ENCODE measurements at regions not wholly inside any gene's neighbourhood (a gene's known extent, or its start where the extent isn't known, plus 50 kb on each side); places are given as distances from the start of the nearest gene placed in this dataset.

- TF ChIP-seq EZH2phosphoT487 (IDR thresholded peaks at IDR 0.05; ENCODE audit: low read depth) (no peak), CTCF (IDR thresholded peaks at IDR 0.05; ENCODE audit: low read depth, low read length) (no peak)
- H3K36me3 ChIP-seq (replicated peaks; ENCODE audit: low read depth, low read length) = no peaks in the 10 kb centered on the region
Observed at GRCh38 chr7:42400961-42401360, 164.0 kb upstream of the GLI3 start.

GRCh38 chr7:42400211-42400772, 163.3 kb upstream of the GLI3 start:
- Histone ChIP-seq H3K4me3 (ENCODE audit: low read length) (no peak overlapping the region), H3K27ac (ENCODE audit: low read length) (no peak overlapping the region), H3K9me3 (ENCODE audit: insufficient read depth, low read length) (no peaks in the 10 kb centered on the region), H3K4me1 (ENCODE audit: low read length) (no peaks in the 10 kb centered on the region), H3K27me3 (ENCODE audit: low read depth, low read length) (no peaks in the 10 kb centered on the region; the same call in 1 of the 2 replicates), H2AFZ (ENCODE audit: low read depth, low read length) (no peak overlapping the region), H3K4me2 (ENCODE audit: low read length) (no peak overlapping the region), H3K79me2 (ENCODE audit: low read length) (no peaks in the 10 kb centered on the region), H4K20me1 (ENCODE audit: insufficient read depth, low read length) (no peaks in the 10 kb centered on the region), H3K9ac (ENCODE audit: low read length) (no peak overlapping the region), H3K36me3 (replicated peaks; ENCODE audit: low read depth, low read length) (no peaks in the 10 kb centered on the region)
- no peak for TF ChIP-seq CTCF (IDR thresholded peaks at IDR 0.05; ENCODE audit: low read depth, low read length)
- TF ChIP-seq EZH2phosphoT487 (IDR thresholded peaks at IDR 0.05; ENCODE audit: low read depth) = no peak

More at GRCh38 chr7:42400961-42401360, 164.0 kb upstream of the GLI3 start:
- Histone ChIP-seq H3K4me1 (ENCODE audit: low read length) (no peaks in the 10 kb centered on the region), H3K27me3 (ENCODE audit: low read depth, low read length) (no peaks in the 10 kb centered on the region; the same call in 1 of the 2 replicates), H3K79me2 (ENCODE audit: low read length) (no peaks in the 10 kb centered on the region), H3K9me3 (ENCODE audit: insufficient read depth, low read length) (no peaks in the 10 kb centered on the region), H3K27ac (ENCODE audit: low read length) (no peak overlapping the region), H4K20me1 (ENCODE audit: insufficient read depth, low read length) (no peaks in the 10 kb centered on the region), H3K4me3 (ENCODE audit: low read length) (no peak overlapping the region), H3K4me2 (ENCODE audit: low read length) (no peak overlapping the region), H3K9ac (ENCODE audit: low read length) (no peak overlapping the region), H2AFZ (ENCODE audit: low read depth, low read length) (no peak overlapping the region)

- H4K20me1 ChIP-seq (ENCODE audit: insufficient read depth, low read length) = no peaks in the 10 kb centered on the region
Observed at GRCh38 chr7:42395607-42396006, 158.6 kb upstream of the GLI3 start.

GRCh38 chr7:42392826-42393225, 155.8 kb upstream of the GLI3 start:
- Histone ChIP-seq H2AFZ (ENCODE audit: low read depth, low read length) (no peak overlapping the region), H3K4me2 (ENCODE audit: low read length) (no peak overlapping the region), H4K20me1 (ENCODE audit: insufficient read depth, low read length) (no peaks in the 10 kb centered on the region), H3K27me3 (ENCODE audit: low read depth, low read length) (0 out of 2 replicates have a peak, but pooled peaks cover 3% of the 10 kb centered on the region), H3K79me2 (ENCODE audit: low read length) (no peaks in the 10 kb centered on the region), H3K27ac (ENCODE audit: low read length) (no peak overlapping the region), H3K4me3 (ENCODE audit: low read length) (no peak overlapping the region), H3K9me3 (ENCODE audit: insufficient read depth, low read length) (no peaks in the 10 kb centered on the region), H3K9ac (ENCODE audit: low read length) (no peak overlapping the region), H3K36me3 (replicated peaks; ENCODE audit: low read depth, low read length) (no peaks in the 10 kb centered on the region), H3K4me1 (ENCODE audit: low read length) (no peaks in the 10 kb centered on the region)
- TF ChIP-seq EZH2phosphoT487 (IDR thresholded peaks at IDR 0.05; ENCODE audit: low read depth) (no peak), CTCF (IDR thresholded peaks at IDR 0.05; ENCODE audit: low read depth, low read length) (no peak)

More at GRCh38 chr7:42395607-42396006, 158.6 kb upstream of the GLI3 start:
- no peaks in the 10 kb centered on the region for H3K9me3 ChIP-seq (ENCODE audit: insufficient read depth, low read length)
- H3K27me3 ChIP-seq (ENCODE audit: low read depth, low read length) = peaks cover 3% of the 10 kb centered on the region; the same call in 1 of the 2 replicates
- H3K27ac ChIP-seq (ENCODE audit: low read length) = no peak overlapping the region
- no peaks in the 10 kb centered on the region for H3K4me1 ChIP-seq (ENCODE audit: low read length)
- TF ChIP-seq EZH2phosphoT487 (IDR thresholded peaks at IDR 0.05; ENCODE audit: low read depth) (no peak), CTCF (IDR thresholded peaks at IDR 0.05; ENCODE audit: low read depth, low read length) (no peak)
- H3K36me3 ChIP-seq (replicated peaks; ENCODE audit: low read depth, low read length) = no peaks in the 10 kb centered on the region
- no peak overlapping the region for H3K4me2 ChIP-seq (ENCODE audit: low read length)
- no peak overlapping the region for H3K4me3 ChIP-seq (ENCODE audit: low read length)
- no peaks in the 10 kb centered on the region for H3K79me2 ChIP-seq (ENCODE audit: low read length)
- no peak overlapping the region for H2AFZ ChIP-seq (ENCODE audit: low read depth, low read length)
- no peak overlapping the region for H3K9ac ChIP-seq (ENCODE audit: low read length)
